Effector memory CD8-positive, alpha-beta T cell (primary cell): ENCODE measurements at regions not wholly inside any gene's neighbourhood (a gene's known extent, or its start where the extent isn't known, plus 50 kb on each side); places are given as distances from the start of the nearest gene placed in this dataset.

Experiments used
- ATAC-seq: fragments of 150-1000 bp; cut with Tn5 transposase; replicated peaks from 2 replicates; pipeline ENCODE4 v1.10.0; 2021; ENCODE audit warnings: mild to moderate bottlenecking, moderate library complexity
- DNase-seq, 3 experiments: peaks; one replicate each; pipeline ENCODE4 v3.0.0; 2021
- H3K27ac Mint-ChIP-seq, 2 donors: one replicate each; pipeline ENCODE4 v1.8.0; 2022; ENCODE audit warnings: mild to moderate bottlenecking in 2 of 2, mixed read lengths in 2 of 2, moderate library complexity in 2 of 2
- H3K27me3 Mint-ChIP-seq, 2 donors: one replicate each; pipeline ENCODE4 v1.8.0; 2022; ENCODE audit warnings: mixed read lengths in 2 of 2
- H3K36me3 Mint-ChIP-seq: one replicate; pipeline ENCODE4 v1.8.0; 2022; ENCODE audit warnings: mild to moderate bottlenecking, moderate library complexity, mixed read lengths; ENCODE audit not compliant: insufficient read depth
- H3K4me1 Mint-ChIP-seq, 2 donors: one replicate each; pipeline ENCODE4 v1.8.0; 2022; ENCODE audit warnings: low read depth in 2 of 2, mixed read lengths in 2 of 2
- H3K4me3 Mint-ChIP-seq, 2 donors: one replicate each; pipeline ENCODE4 v1.8.0; 2022; ENCODE audit warnings: mild to moderate bottlenecking in 2 of 2, mixed read lengths in 2 of 2, moderate library complexity in 2 of 2
- H3K9me3 Mint-ChIP-seq, 2 donors: one replicate each; pipeline ENCODE4 v1.8.0; 2022; ENCODE audit warnings: mixed read lengths in 2 of 2

GRCh38 chr10:29142516-29143314 is 146.2 kb upstream of the LYZL1 start:
- H3K27ac Mint-ChIP-seq = no peak overlapping the region
- no peak for ATAC-seq
- no peaks in the 10 kb centered on the region for H3K4me1 Mint-ChIP-seq
- H3K4me3 Mint-ChIP-seq = no peak overlapping the region
- no peaks in the 10 kb centered on the region for H3K36me3 Mint-ChIP-seq
- peaks cover 30 to 34% of the 10 kb centered on the region in 2 donors for H3K27me3 Mint-ChIP-seq
- peaks cover 5 to 7% of the 10 kb centered on the region in 2 donors for H3K9me3 Mint-ChIP-seq
- DNase-seq = no peak

- H3K27ac Mint-ChIP-seq = no peak overlapping the region
- H3K9me3 Mint-ChIP-seq = peaks cover 4 to 7% of the 10 kb centered on the region in 2 donors
- H3K27me3 Mint-ChIP-seq = peaks cover 22 to 34% of the 10 kb centered on the region in 2 donors
- DNase-seq (no peak), ATAC-seq (no peak)
- H3K4me1 Mint-ChIP-seq = no peaks in the 10 kb centered on the region
- H3K4me3 Mint-ChIP-seq = no peak overlapping the region
- no peaks in the 10 kb centered on the region for H3K36me3 Mint-ChIP-seq
These were observed 144.7 kb upstream of the LYZL1 start for GRCh38 chr10:29144126-29144525.

GRCh38 chr10:29146311-29147100 is 142.4 kb upstream of the LYZL1 start:
- ATAC-seq (no peak), DNase-seq (no peak)
- Mint-ChIP-seq H3K27ac (no peak overlapping the region), H3K27me3 (peaks cover 17 to 34% of the 10 kb centered on the region in 2 donors), H3K36me3 (no peaks in the 10 kb centered on the region), H3K4me1 (no peaks in the 10 kb centered on the region), H3K4me3 (no peak overlapping the region), H3K9me3 (peaks cover 4 to 7% of the 10 kb centered on the region in 2 donors)

- Mint-ChIP-seq H3K27me3 (peaks cover 6 to 10% of the 10 kb centered on the region in 2 donors), H3K4me3 (no peak overlapping the region), H3K9me3 (no peaks in the 10 kb centered on the region), H3K36me3 (no peaks in the 10 kb centered on the region), H3K27ac (no peak overlapping the region), H3K4me1 (no peaks in the 10 kb centered on the region)
- no peak for ATAC-seq
- no peak for DNase-seq
These were observed 138.9 kb upstream of the LYZL1 start for GRCh38 chr10:29150010-29150409.

- Mint-ChIP-seq H3K4me1 (no peaks in the 10 kb centered on the region), H3K27me3 (peaks cover 5 to 9% of the 10 kb centered on the region in 2 donors), H3K9me3 (no peaks in the 10 kb centered on the region), H3K4me3 (no peak overlapping the region), H3K27ac (no peak overlapping the region), H3K36me3 (no peaks in the 10 kb centered on the region)
- DNase-seq = no peak
- ATAC-seq = no peak
These were observed 137.9 kb upstream of the LYZL1 start for GRCh38 chr10:29151005-29151404.

GRCh38 chr10:29157321-29157720 is 131.5 kb upstream of the LYZL1 start:
- peaks cover 12 to 43% of the 10 kb centered on the region in 2 donors for H3K27me3 Mint-ChIP-seq
- no peak overlapping the region for H3K27ac Mint-ChIP-seq
- no peak overlapping the region for H3K4me3 Mint-ChIP-seq
- no peaks in the 10 kb centered on the region for H3K36me3 Mint-ChIP-seq
- ATAC-seq (no peak), DNase-seq (no peak)
- H3K9me3 Mint-ChIP-seq = peaks cover 0 to 3% of the 10 kb centered on the region in 2 donors
- H3K4me1 Mint-ChIP-seq = no peaks in the 10 kb centered on the region

GRCh38 chr10:29158066-29158465 is 130.8 kb upstream of the LYZL1 start:
- peaks cover 0 to 3% of the 10 kb centered on the region in 2 donors for H3K9me3 Mint-ChIP-seq
- no peaks in the 10 kb centered on the region for H3K36me3 Mint-ChIP-seq
- peaks cover 12 to 46% of the 10 kb centered on the region in 2 donors for H3K27me3 Mint-ChIP-seq
- no peak overlapping the region for H3K4me3 Mint-ChIP-seq
- no peak overlapping the region for H3K27ac Mint-ChIP-seq
- ATAC-seq (no peak), DNase-seq (no peak)
- no peaks in the 10 kb centered on the region for H3K4me1 Mint-ChIP-seq

GRCh38 chr10:29160150-29160617 is 128.7 kb upstream of the LYZL1 start:
- no peaks in the 10 kb centered on the region for H3K36me3 Mint-ChIP-seq
- DNase-seq = no peak
- ATAC-seq = no peak
- H3K9me3 Mint-ChIP-seq = peaks cover 0 to 3% of the 10 kb centered on the region in 2 donors
- no peak overlapping the region for H3K27ac Mint-ChIP-seq
- peaks cover 12 to 51% of the 10 kb centered on the region in 2 donors for H3K27me3 Mint-ChIP-seq
- H3K4me3 Mint-ChIP-seq = no peak overlapping the region
- H3K4me1 Mint-ChIP-seq = no peaks in the 10 kb centered on the region

GRCh38 chr10:29163746-29164145 is 125.1 kb upstream of the LYZL1 start:
- no peak overlapping the region for H3K27ac Mint-ChIP-seq
- ATAC-seq = no peak
- no peak for DNase-seq
- H3K4me3 Mint-ChIP-seq = no peak overlapping the region
- no peaks in the 10 kb centered on the region for H3K4me1 Mint-ChIP-seq
- H3K9me3 Mint-ChIP-seq = peaks cover 0 to 3% of the 10 kb centered on the region in 2 donors
- no peaks in the 10 kb centered on the region for H3K36me3 Mint-ChIP-seq
- peaks cover 12 to 27% of the 10 kb centered on the region in 2 donors for H3K27me3 Mint-ChIP-seq

- DNase-seq (no peak), ATAC-seq (no peak)
- peaks cover 4 to 16% of the 10 kb centered on the region in 2 donors for H3K27me3 Mint-ChIP-seq
- H3K9me3 Mint-ChIP-seq = peaks cover 6 to 8% of the 10 kb centered on the region in 2 donors
- H3K36me3 Mint-ChIP-seq = no peaks in the 10 kb centered on the region
- no peak overlapping the region for H3K27ac Mint-ChIP-seq
- H3K4me1 Mint-ChIP-seq = no peaks in the 10 kb centered on the region
- H3K4me3 Mint-ChIP-seq = no peak overlapping the region
These were observed 122.2 kb upstream of the LYZL1 start for GRCh38 chr10:29166713-29167112.

- Mint-ChIP-seq H3K4me1 (no peaks in the 10 kb centered on the region), H3K27ac (no peak overlapping the region), H3K4me3 (no peak overlapping the region), H3K27me3 (peaks cover 0 to 4% of the 10 kb centered on the region in 2 donors), H3K9me3 (peaks cover 5 to 8% of the 10 kb centered on the region in 2 donors), H3K36me3 (no peaks in the 10 kb centered on the region)
- no peak for ATAC-seq
- DNase-seq = no peak
These were observed 119.8 kb upstream of the LYZL1 start for GRCh38 chr10:29169021-29169420.

- ATAC-seq (no peak), DNase-seq (no peak)
- Mint-ChIP-seq H3K4me1 (no peaks in the 10 kb centered on the region), H3K4me3 (no peak overlapping the region), H3K27me3 (peaks cover 8 to 17% of the 10 kb centered on the region in 2 donors), H3K27ac (no peak overlapping the region), H3K9me3 (peaks cover 5 to 8% of the 10 kb centered on the region in 2 donors), H3K36me3 (no peaks in the 10 kb centered on the region)
These were observed 117.2 kb upstream of the LYZL1 start for GRCh38 chr10:29171717-29172116.

GRCh38 chr10:29174389-29174788 is 114.5 kb upstream of the LYZL1 start:
- H3K27me3 Mint-ChIP-seq = peaks cover 13 to 33% of the 10 kb centered on the region in 2 donors
- H3K27ac Mint-ChIP-seq = no peak overlapping the region
- no peaks in the 10 kb centered on the region for H3K4me1 Mint-ChIP-seq
- ATAC-seq (no peak), DNase-seq (no peak)
- peaks cover 5 to 8% of the 10 kb centered on the region in 2 donors for H3K9me3 Mint-ChIP-seq
- no peak overlapping the region for H3K4me3 Mint-ChIP-seq
- H3K36me3 Mint-ChIP-seq = no peaks in the 10 kb centered on the region
